GM19238 (cell line): ENCODE measurements at regions not wholly inside any gene's neighbourhood (a gene's known extent, or its start where the extent isn't known, plus 50 kb on each side); places are given as distances from the start of the nearest gene placed in this dataset.
"Not testable (repeated sequence)": the region's sequence is repeated elsewhere in the genome, so short reads cannot be mapped to it uniquely, and the experiment has no call there.

Source experiments
- DNase-seq: peaks from one replicate; pipeline ENCODE4 v3.0.0; 2011; ENCODE audit warnings: low spot score; ENCODE audit not compliant: insufficient read length

GRCh38 chr5:10130881-10131280 lies 118.8 kb downstream of the ATPSCKMT start:
- DNase-seq = no peak

DNA sequence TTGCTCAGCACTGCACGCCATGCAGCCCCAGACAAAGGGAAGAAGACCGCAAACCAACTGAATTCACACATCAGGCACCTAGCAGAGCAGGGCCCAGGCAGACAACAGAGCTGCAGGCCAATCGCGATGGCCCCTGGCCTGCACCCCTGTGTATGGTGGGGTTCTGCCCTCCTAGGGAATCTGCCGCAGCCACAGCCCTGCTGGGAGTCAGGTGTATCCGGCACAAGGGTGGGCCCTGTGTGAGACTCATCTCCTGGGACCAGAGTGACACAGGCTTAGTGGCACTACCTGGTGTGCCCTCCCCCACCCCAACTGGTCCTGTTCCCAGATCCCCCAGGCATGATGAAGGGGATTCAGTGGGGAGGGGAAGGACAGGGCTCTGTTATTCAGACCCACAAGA lies 122.8 kb downstream of the ATPSCKMT start:
- no peak for DNase-seq

GRCh38 chr5:10125116-10125515 lies 124.6 kb downstream of the ATPSCKMT start:
- DNase-seq = no peak

GRCh38 chr5:10124287-10124686 lies 125.4 kb downstream of the ATPSCKMT start:
- DNase-seq = no peak

- no peak for DNase-seq
These were observed 126.3 kb downstream of the ATPSCKMT start for GRCh38 chr5:10123254-10123989.

- no peak for DNase-seq
These were observed 127.5 kb downstream of the ATPSCKMT start for GRCh38 chr5:10122076-10122726.

DNA sequence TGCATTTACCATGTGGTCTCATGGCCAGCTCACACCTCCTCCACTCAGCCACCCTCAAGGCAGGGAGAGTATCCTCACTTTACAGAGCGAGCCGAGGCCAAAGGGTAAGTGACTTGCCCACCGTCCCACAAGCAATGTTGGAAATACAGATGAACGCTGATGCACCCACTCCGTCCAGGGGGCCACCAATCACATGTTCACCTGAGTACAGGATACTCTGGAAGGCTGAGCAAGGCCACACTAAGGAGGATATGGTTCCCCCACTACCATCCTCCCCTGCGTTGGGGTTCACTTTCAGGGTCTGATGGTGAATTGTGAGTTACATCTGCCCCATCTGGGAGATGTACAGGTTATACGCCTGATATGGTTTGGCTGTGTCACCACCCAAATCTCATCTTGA lies 128.8 kb downstream of the ATPSCKMT start:
- no peak for DNase-seq

DNA sequence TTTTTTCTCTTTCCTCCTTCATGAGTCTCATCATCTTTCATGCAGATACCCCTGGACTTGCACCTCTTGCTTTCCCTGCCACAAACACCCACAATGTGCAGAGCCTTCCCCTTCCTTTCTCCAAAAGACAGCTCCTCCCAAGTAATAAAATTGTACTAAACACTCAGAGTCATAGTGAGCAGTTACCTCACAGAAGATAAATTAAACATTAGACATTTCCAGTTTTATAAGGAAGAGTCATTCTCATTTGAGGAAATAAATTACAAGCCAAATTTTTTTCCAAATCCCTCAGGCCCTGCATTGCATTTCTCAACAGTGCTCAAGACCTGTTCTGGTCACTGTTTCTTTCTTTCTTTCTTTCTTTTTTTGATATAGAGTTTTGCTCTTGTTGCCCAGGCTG lies 131.5 kb downstream of the ATPSCKMT start:
- DNase-seq = no peak

DNA sequence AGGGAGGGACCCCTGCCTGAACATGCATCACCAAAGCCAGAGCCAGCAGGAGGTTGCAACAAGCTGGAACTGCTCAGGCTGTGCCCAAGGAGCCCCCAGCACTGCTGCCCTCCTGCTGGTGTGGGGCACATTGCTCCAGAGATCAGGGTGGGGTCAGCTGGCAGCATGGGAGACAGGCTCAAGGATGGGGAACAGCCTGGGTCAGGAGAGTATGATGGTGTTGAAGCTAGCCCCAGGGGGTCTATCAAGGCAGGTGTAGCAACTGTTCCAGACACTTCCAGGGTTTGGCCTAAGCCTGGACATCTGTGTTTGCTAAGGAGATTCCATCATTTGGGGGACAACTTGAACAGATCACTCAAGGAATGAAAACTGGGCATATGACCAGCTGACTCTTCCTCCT lies 133.1 kb downstream of the ATPSCKMT start:
- no peak for DNase-seq

- DNase-seq = no peak
These were observed 134.0 kb downstream of the ATPSCKMT start for GRCh38 chr5:10115669-10116068.

DNA sequence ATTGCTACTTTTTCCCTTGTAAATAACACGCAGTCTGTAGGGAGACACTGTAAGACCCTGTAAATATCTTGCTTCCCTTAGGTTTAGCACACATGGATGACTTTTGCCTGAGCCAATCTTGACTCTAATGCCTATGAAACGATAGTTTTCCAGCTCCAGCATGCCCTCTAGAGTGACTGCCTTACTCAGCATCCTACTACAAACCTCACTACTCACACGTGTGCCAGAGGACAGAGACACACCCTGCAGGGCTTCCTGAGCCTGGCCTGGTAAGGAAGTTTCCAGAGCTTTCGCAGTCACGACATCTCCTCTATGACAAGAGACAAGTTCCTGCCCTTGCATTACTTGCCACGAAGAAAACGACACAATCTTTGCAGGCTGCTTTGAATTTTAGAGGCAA lies 138.1 kb downstream of the ATPSCKMT start:
- no peak for DNase-seq

DNA sequence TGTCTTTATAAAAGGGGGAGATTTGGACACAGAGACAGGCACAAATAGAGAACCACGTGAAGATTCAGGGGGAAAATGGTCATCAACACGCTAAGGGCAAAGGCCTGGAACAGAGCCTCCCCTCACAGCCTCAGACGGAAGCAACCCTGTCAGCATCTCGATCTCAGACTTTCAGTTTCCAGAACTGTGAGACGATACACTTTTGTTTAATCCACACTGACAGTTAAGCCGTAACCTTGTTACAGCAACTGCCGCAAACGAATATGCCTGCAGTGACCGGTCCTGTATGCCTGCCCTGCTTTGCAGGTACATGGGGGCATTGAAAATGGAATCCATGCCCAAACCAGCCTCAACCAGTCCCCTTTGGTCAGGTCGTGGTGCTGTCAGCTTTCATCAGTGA lies 139.5 kb downstream of the ATPSCKMT start:
- DNase-seq = no peak

GRCh38 chr5:10109299-10109698 lies 140.4 kb downstream of the ATPSCKMT start:
- DNase-seq = no peak

DNA sequence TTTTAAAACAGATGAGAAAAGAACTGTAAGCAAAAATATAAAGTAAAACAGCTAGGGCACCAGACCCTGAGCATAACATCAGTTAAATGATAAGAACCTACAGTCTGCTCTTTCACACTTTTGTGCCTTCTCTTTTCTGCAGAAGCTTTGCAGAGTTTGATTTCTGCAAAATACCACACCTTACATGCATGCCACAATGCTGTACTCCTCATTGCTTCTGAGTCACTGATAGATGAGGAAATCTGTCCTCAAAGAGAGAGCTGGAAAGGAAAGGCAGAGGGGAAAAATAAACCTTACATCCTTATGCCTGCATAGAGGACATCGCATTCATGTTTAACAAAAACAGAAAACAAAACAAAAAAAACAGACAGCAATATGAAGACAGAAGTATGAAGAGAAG lies 142.9 kb downstream of the ATPSCKMT start:
- no peak for DNase-seq

GRCh38 chr5:10106285-10106684 lies 143.4 kb downstream of the ATPSCKMT start:
- DNase-seq = no peak

GRCh38 chr5:10102706-10103497 lies 146.8 kb downstream of the ATPSCKMT start:
- no peak for DNase-seq

DNA sequence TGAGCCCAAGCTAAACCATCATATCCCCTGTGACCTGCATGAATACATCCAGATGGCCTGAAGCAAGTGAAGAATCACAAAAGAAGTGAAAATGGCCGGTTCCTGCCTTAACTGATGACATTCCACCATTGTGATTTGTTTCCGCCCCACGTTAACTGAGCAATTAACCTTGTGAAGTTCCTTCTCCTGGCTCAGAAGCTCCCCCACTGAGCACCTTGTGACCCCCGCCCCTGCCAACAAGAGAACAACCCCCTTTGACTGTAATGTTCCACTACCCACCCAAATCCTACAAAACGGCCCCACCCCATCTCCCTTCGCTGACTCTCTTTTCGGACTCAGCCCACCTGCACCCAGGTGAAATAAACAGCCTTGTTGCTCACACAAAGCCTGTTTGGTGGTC lies 147.5 kb downstream of the ATPSCKMT start:
- not testable (repeated sequence) for DNase-seq

DNA sequence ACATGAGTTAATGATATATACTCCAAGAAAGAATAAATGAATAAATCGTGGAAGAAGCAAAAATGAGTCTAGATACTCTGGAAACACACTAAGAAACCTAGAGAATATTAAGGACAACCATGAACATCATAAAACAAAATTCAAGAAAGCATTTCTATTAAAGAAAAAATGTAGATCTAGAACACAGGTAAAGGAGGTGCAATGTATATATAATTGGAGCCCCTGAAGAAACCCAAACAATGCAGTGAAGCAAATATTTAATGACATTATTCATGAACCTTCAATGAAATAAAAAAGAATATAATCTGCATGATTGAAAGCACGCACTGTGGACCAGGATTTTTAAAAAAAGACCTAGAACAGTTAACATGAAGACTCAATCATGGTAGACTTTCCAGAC lies 150.1 kb downstream of the ATPSCKMT start:
- no peak for DNase-seq

DNA sequence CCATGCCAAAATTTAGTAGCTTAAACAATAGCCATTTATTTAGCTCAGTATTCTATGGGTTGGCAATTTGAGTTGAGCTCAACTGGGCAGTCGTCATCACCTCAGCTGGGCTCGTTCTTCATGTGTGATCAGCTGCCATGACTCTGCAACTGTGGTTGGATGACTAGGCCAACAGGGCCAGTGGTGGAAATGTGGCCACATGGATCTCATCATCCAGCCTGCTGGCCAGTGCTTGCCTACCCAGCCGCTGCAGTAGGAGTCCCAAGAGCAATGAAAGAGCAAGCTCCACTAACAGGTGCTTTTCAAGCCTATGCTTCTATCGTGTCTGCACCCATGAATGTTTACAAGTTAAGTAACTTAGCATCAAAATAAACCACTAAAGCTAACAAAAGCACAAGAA lies 158.0 kb downstream of the ATPSCKMT start:
- DNase-seq = no peak

GRCh38 chr5:10090074-10090473 lies 159.6 kb downstream of the ATPSCKMT start:
- no peak for DNase-seq

DNA sequence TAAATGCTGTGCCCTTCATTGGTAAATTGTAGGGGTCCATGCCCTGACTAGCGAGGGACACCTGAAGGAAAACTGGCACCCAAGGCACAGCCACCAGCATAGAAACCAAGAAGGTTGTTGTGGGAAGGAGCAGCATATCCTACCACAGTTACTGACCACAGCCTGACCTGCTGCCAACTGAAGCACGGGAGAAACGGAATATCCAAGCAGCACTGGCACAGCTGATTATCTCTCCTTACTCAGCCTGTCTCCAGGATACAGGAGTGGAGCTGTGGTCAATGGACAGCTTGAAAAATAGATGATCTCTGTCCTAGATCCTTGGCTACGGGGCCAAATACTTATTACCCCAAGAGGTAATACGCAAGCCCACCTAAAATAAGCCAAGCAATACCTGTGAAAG lies 164.5 kb downstream of the ATPSCKMT start:
- DNase-seq = no peak

DNA sequence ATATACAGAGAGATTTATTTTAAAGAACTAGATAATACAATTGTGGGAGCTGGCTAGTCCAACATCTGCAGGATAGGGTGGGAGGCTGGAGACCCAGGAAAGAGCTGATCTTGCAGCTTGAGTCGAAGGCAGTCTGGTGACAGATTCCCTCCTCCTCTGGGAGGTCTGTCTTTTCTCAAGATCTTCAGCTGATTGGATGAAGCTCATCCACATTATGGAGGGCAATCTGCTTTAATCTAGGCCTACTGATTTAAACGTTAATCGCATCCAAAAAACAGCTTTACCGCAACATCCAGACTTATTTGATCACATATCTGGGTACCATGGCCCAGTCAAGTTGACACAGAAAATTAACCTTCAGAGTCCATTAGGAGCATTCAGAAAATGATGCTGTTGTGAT lies 168.1 kb downstream of the ATPSCKMT start:
- no peak for DNase-seq
